Trophoblast cell (in vitro differentiated cells and primary cell): ENCODE measurements at regions not wholly inside any gene's neighbourhood (a gene's known extent, or its start where the extent isn't known, plus 50 kb on each side); places are given as distances from the start of the nearest gene placed in this dataset.

ENCODE experiments used
- DNase-seq, 2 donors: peaks; one replicate each; pipeline ENCODE4 v3.0.0-alpha.2; 2016
- H2AFZ ChIP-seq: 2 replicates; pipeline ENCODE4 v1.6.1; 2013; ENCODE audit warnings: low read length, moderate library complexity, mild to moderate bottlenecking; ENCODE audit not compliant: insufficient read depth, poor library complexity
- H2AK5ac ChIP-seq: 2 replicates; pipeline ENCODE4 v1.6.1; 2013; ENCODE audit warnings: mild to moderate bottlenecking, low read length
- H2BK120ac ChIP-seq: 2 replicates; pipeline ENCODE4 v1.6.1; 2013; ENCODE audit warnings: low read length, mild to moderate bottlenecking, moderate library complexity; ENCODE audit not compliant: insufficient read depth, poor library complexity
- H2BK12ac ChIP-seq: 2 replicates; pipeline ENCODE4 v1.6.1; 2013; ENCODE audit warnings: mild to moderate bottlenecking, low read length, moderate library complexity
- H2BK5ac ChIP-seq: 2 replicates; pipeline ENCODE4 v1.6.1; 2013; ENCODE audit warnings: low read length, low read depth, moderate library complexity, mild to moderate bottlenecking; ENCODE audit not compliant: poor library complexity
- H3K14ac ChIP-seq: 2 replicates; pipeline ENCODE4 v1.6.1; 2013; ENCODE audit warnings: mild to moderate bottlenecking, low read length
- H3K18ac ChIP-seq: 2 replicates; pipeline ENCODE4 v1.6.1; 2013; ENCODE audit warnings: mild to moderate bottlenecking, low read length
- H3K23ac ChIP-seq: 2 replicates; pipeline ENCODE4 v1.6.1; 2013; ENCODE audit warnings: low read length
- H3K27ac ChIP-seq: 2 replicates; pipeline ENCODE4 v1.5.1; 2013; ENCODE audit warnings: low read depth, mild to moderate bottlenecking, inconsistent platforms, low read length, moderate library complexity
- H3K27me3 ChIP-seq: 2 replicates; pipeline ENCODE4 v1.6.1; 2013; ENCODE audit warnings: inconsistent platforms, mild to moderate bottlenecking, low read length, moderate library complexity; ENCODE audit not compliant: insufficient read depth
- H3K36me3 ChIP-seq, 2 experiments: 1 replicate in 1 of 2; 2 replicates in 1 of 2; pipeline ENCODE4 v1.6.1; 2013; ENCODE audit warnings: low read length in 2 of 2, mild to moderate bottlenecking in 2 of 2, moderate library complexity in 1 of 2; ENCODE audit not compliant: insufficient read depth in 2 of 2, control insufficient read depth in 1 of 2
- H3K4ac ChIP-seq: 2 replicates; pipeline ENCODE4 v1.6.1; 2013; ENCODE audit warnings: low read depth, mild to moderate bottlenecking, low read length, moderate library complexity
- H3K4me1 ChIP-seq, 2 experiments: 1 replicate in 1 of 2; 2 replicates in 1 of 2; pipeline ENCODE4 v1.6.1; 2013; ENCODE audit warnings: low read length in 2 of 2, mild to moderate bottlenecking in 2 of 2, moderate library complexity in 1 of 2; ENCODE audit not compliant: insufficient read depth in 2 of 2, control insufficient read depth in 1 of 2
- H3K4me2 ChIP-seq: 2 replicates; pipeline ENCODE4 v1.6.1; 2013; ENCODE audit warnings: inconsistent platforms, mild to moderate bottlenecking, low read length, moderate library complexity
- H3K4me3 ChIP-seq: 2 replicates; pipeline ENCODE4 v1.5.1; 2013; ENCODE audit warnings: mild to moderate bottlenecking, low read depth, low read length, inconsistent platforms
- H3K79me1 ChIP-seq: one replicate; pipeline ENCODE4 v1.6.1; 2013; ENCODE audit warnings: low read length
- H3K79me2 ChIP-seq: 2 replicates; pipeline ENCODE4 v1.6.1; 2013; ENCODE audit warnings: low read length, mild to moderate bottlenecking; ENCODE audit not compliant: control insufficient read depth, insufficient read depth, poor library complexity
- H3K9ac ChIP-seq: 2 replicates; pipeline ENCODE4 v1.6.1; 2013; ENCODE audit warnings: mild to moderate bottlenecking, low read length
- H3K9me3 ChIP-seq: 2 replicates; pipeline ENCODE4 v1.6.1; 2013; ENCODE audit warnings: low read depth, mild to moderate bottlenecking, control low read depth, inconsistent platforms, low read length; ENCODE audit not compliant: insufficient read depth
- H4K12ac ChIP-seq: 2 replicates; pipeline ENCODE4 v1.6.1; 2013; ENCODE audit warnings: low read depth, mild to moderate bottlenecking, low read length, moderate library complexity
- H4K8ac ChIP-seq: 2 replicates; pipeline ENCODE4 v1.6.1; 2013; ENCODE audit warnings: low read depth, mild to moderate bottlenecking, low read length, moderate library complexity
- H4K91ac ChIP-seq: one replicate; pipeline ENCODE4 v1.6.1; 2013; ENCODE audit warnings: low read depth, mild to moderate bottlenecking, low read length, moderate library complexity
- WGBS: extraction: QIAGEN DNeasy Blood & Tissue Kit; methylation state at CpG from one replicate; pipeline ENCODE4 v1.1.7; 2013; ENCODE audit warnings: missing lambda C conversion rate; ENCODE audit not compliant: insufficient read length, insufficient coverage; ENCODE audit errors: extremely low coverage; 5-methylcytosine and 5-hydroxymethylcytosine counted together

- Histone ChIP-seq H2BK5ac (no peak overlapping the region), H3K4me3 (no peak overlapping the region), H4K91ac (no peak overlapping the region), H3K14ac (no peak overlapping the region), H3K27ac (no peak overlapping the region), H2BK120ac (no peak overlapping the region), H2BK12ac (no peak overlapping the region), H3K18ac (no peak overlapping the region), H3K79me2 (no peaks in the 10 kb centered on the region), H3K36me3 (no peaks in the 10 kb centered on the region), H3K9me3 (peaks cover 6% of the 10 kb centered on the region), H4K8ac (no peak overlapping the region), H3K4me2 (no peak overlapping the region), H2AFZ (no peak overlapping the region), H3K23ac (no peak overlapping the region), H2AK5ac (no peak overlapping the region), H4K12ac (no peak overlapping the region), H3K4ac (no peak overlapping the region), H3K9ac (no peak overlapping the region), H3K27me3 (no peaks in the 10 kb centered on the region), H3K4me1 (no peaks in the 10 kb centered on the region), H3K79me1 (no peaks in the 10 kb centered on the region)
- no peak for DNase-seq
- WGBS: no CpG with 5 or more reads among the region's 16 CpGs
These were observed 199.8 kb downstream of the RTL9 start for GRCh38 chrX:110558406-110558805.

DNA sequence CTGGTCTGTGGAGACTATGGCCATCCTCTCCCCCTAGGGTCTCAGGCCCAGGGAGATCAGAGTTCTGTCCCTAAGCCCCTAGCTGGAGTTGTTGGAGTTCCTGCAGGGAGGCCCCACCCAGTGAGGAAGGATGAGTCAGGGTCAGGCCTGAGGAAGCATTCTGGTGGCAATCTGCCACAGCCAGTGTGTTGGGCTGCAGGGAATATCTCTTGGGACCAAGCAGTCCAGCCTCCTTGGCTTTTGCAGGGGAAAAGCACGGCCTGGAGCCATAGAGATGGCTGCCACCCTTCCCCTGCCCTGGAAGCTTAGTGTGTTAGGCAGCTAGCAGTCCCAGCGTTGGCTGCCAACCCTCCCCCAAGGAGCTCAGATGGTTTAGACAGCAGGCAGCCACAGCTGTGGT is 202.4 kb downstream of the RTL9 start:
- Histone ChIP-seq H4K8ac (no peak overlapping the region), H3K79me2 (no peaks in the 10 kb centered on the region), H3K4me1 (no peaks in the 10 kb centered on the region), H3K9ac (no peak overlapping the region), H3K79me1 (no peaks in the 10 kb centered on the region), H3K4me3 (no peak overlapping the region), H2BK12ac (no peak overlapping the region), H2BK5ac (no peak overlapping the region), H2AFZ (no peak overlapping the region), H3K4ac (no peak overlapping the region), H2AK5ac (no peak overlapping the region), H3K18ac (no peak overlapping the region), H3K23ac (no peak overlapping the region), H4K91ac (no peak overlapping the region), H2BK120ac (no peak overlapping the region), H3K14ac (no peak overlapping the region), H3K36me3 (no peaks in the 10 kb centered on the region), H3K27ac (no peak overlapping the region), H3K27me3 (no peaks in the 10 kb centered on the region), H4K12ac (no peak overlapping the region), H3K9me3 (peaks cover 6% of the 10 kb centered on the region), H3K4me2 (no peak overlapping the region)
- DNase-seq: no peak
- WGBS: no CpG with 5 or more reads among the region's 2 CpGs

- Histone ChIP-seq H3K9me3 (peaks cover 1% of the 10 kb centered on the region), H3K27ac (no peak overlapping the region), H3K14ac (no peak overlapping the region), H3K27me3 (no peaks in the 10 kb centered on the region), H3K79me2 (no peaks in the 10 kb centered on the region), H3K9ac (no peak overlapping the region), H2BK12ac (no peak overlapping the region), H3K4me2 (no peak overlapping the region), H3K4ac (no peak overlapping the region), H2AFZ (no peak overlapping the region), H3K79me1 (no peaks in the 10 kb centered on the region), H4K8ac (no peak overlapping the region), H3K4me1 (no peaks in the 10 kb centered on the region), H3K23ac (no peak overlapping the region), H3K36me3 (no peaks in the 10 kb centered on the region), H2BK5ac (no peak overlapping the region), H4K12ac (no peak overlapping the region), H2BK120ac (no peak overlapping the region), H3K18ac (no peak overlapping the region), H4K91ac (no peak overlapping the region), H3K4me3 (no peak overlapping the region), H2AK5ac (no peak overlapping the region)
- no peak for DNase-seq
These were observed 204.6 kb downstream of the RTL9 start for GRCh38 chrX:110563282-110563681.

DNA sequence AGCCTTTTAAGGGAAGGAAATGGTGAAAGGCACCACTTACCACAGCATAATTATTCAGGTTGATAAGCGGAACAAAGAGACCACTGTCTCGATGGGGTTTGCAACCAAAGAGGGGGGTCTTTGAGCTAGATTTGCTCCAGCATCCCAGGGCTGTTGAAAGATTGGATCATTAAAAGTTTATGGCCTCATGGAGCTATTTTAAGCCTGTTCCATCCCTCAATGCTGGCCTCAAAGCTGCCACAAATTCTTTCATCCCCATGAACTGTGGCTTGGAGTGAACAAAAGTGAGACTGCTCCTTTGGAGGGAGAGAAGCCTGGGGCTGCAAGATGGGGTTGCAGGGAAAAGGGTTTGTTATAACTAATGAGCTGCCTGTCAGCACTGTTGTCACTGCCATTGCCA is 209.8 kb downstream of the RTL9 start:
- Histone ChIP-seq H2BK120ac (no peak overlapping the region), H3K4ac (no peak overlapping the region), H3K27me3 (no peaks in the 10 kb centered on the region), H3K4me1 (no peaks in the 10 kb centered on the region), H3K18ac (no peak overlapping the region), H2BK12ac (no peak overlapping the region), H3K4me2 (no peak overlapping the region), H2BK5ac (no peak overlapping the region), H2AK5ac (no peak overlapping the region), H3K27ac (no peak overlapping the region), H3K9ac (no peak overlapping the region), H3K9me3 (no peaks in the 10 kb centered on the region), H3K79me2 (no peaks in the 10 kb centered on the region), H4K12ac (no peak overlapping the region), H4K8ac (no peak overlapping the region), H4K91ac (no peak overlapping the region), H2AFZ (no peak overlapping the region), H3K36me3 (no peaks in the 10 kb centered on the region), H3K14ac (no peak overlapping the region), H3K4me3 (no peak overlapping the region), H3K79me1 (no peaks in the 10 kb centered on the region), H3K23ac (no peak overlapping the region)
- no CpG with 5 or more reads among the region's 2 CpGs for WGBS
- no peak for DNase-seq
